Smooth muscle cell of the brain vasculature (primary cell): ENCODE measurements at regions not wholly inside any gene's neighbourhood (a gene's known extent, or its start where the extent isn't known, plus 50 kb on each side); places are given as distances from the start of the nearest gene placed in this dataset.

Source experiments
- DNase-seq: peaks from one replicate; pipeline ENCODE4 v3.0.0-alpha.2; 2012; ENCODE audit warnings: low read depth, low spot score

GRCh38 chr7:41051062-41051461 is 651.8 kb downstream of the INHBA start:
- no peak for DNase-seq

- DNase-seq: no peak
Measured at GRCh38 chr7:41048771-41049170, 654.1 kb downstream of the INHBA start.

- DNase-seq: no peak
Measured at GRCh38 chr7:41047789-41048191, 655.1 kb downstream of the INHBA start.

- DNase-seq: no peak
Measured at GRCh38 chr7:41047211-41047610, 655.7 kb downstream of the INHBA start.

- no peak for DNase-seq
Measured at GRCh38 chr7:41046776-41047175, 656.1 kb downstream of the INHBA start.

GRCh38 chr7:41046221-41046761 is 656.6 kb downstream of the INHBA start:
- DNase-seq: no peak

- DNase-seq: no peak
Measured at GRCh38 chr7:41045556-41046123, 657.2 kb downstream of the INHBA start.

GRCh38 chr7:41039981-41040380 is 662.9 kb downstream of the INHBA start:
- DNase-seq: no peak

GRCh38 chr7:41039386-41039953 is 663.4 kb downstream of the INHBA start:
- DNase-seq: no peak

- no peak for DNase-seq
Measured at GRCh38 chr7:41038211-41038610, 664.7 kb downstream of the INHBA start.

- no peak for DNase-seq
Measured at GRCh38 chr7:41037691-41038090, 665.2 kb downstream of the INHBA start.

GRCh38 chr7:41035794-41036193 is 667.1 kb downstream of the INHBA start:
- no peak for DNase-seq

- DNase-seq: no peak
Measured at GRCh38 chr7:41033500-41033899, 669.4 kb downstream of the INHBA start.

GRCh38 chr7:41030673-41031072 is 672.2 kb downstream of the INHBA start:
- no peak for DNase-seq

GRCh38 chr7:41029072-41029499 is 673.8 kb downstream of the INHBA start:
- peak; percentile 91 for DNase-seq

- no peak for DNase-seq
Measured at GRCh38 chr7:41028580-41028979, 674.3 kb downstream of the INHBA start.

- peak; percentile 61 for DNase-seq
Measured at GRCh38 chr7:41027428-41028115, 675.3 kb downstream of the INHBA start.

GRCh38 chr7:41024126-41024525 is 678.8 kb downstream of the INHBA start:
- no peak for DNase-seq

- no peak for DNase-seq
Measured at GRCh38 chr7:41020056-41020455, 682.8 kb downstream of the INHBA start.

- no peak for DNase-seq
Measured at GRCh38 chr7:41013117-41013516, 689.8 kb downstream of the INHBA start.

- DNase-seq: no peak
Measured at GRCh38 chr7:41012041-41012440, 690.8 kb downstream of the INHBA start.

- DNase-seq: no peak
Measured at GRCh38 chr7:41010967-41011366, 691.9 kb downstream of the INHBA start.

- no peak for DNase-seq
Measured at GRCh38 chr7:41010418-41010817, 692.5 kb downstream of the INHBA start.
